Esophagus muscularis mucosa (tissue), 4 donors: ENCODE measurements at regions not wholly inside any gene's neighbourhood (a gene's known extent, or its start where the extent isn't known, plus 50 kb on each side); places are given as distances from the start of the nearest gene placed in this dataset.

Experiments
- EP300 ChIP-seq: sonication (generic); formaldehyde crosslinking; IDR thresholded peaks from one replicate; pipeline ENCODE4 v1.6.1; 2017; ENCODE audit warnings: antibody characterized with exemption
- POLR2A ChIP-seq: fragments of 450-650 bp; IDR thresholded peaks from one replicate; pipeline ENCODE4 v1.6.1; 2017; ENCODE audit warnings: antibody characterized with exemption, moderate library complexity, mild to moderate bottlenecking, low read depth
- POLR2AphosphoS5 ChIP-seq, 2 donors: sonication (generic); formaldehyde crosslinking; IDR thresholded peaks; one replicate each; pipeline ENCODE4 v1.6.1; 2017; ENCODE audit warnings: antibody characterized with exemption in 2 of 2
- TF ChIP-seq, protein P1 (sequence below), 3 experiments: fragments of 200-600 bp in 2 of 3; fragments of 450-650 bp in 1 of 3; sonication (generic) in 2 of 3; IDR thresholded peaks; one replicate each; pipeline ENCODE4 v1.5.1; 2017 to 2019; ENCODE audit warnings: antibody characterized with exemption in 3 of 3, mild to moderate bottlenecking in 2 of 3, moderate library complexity in 1 of 3

DNA sequence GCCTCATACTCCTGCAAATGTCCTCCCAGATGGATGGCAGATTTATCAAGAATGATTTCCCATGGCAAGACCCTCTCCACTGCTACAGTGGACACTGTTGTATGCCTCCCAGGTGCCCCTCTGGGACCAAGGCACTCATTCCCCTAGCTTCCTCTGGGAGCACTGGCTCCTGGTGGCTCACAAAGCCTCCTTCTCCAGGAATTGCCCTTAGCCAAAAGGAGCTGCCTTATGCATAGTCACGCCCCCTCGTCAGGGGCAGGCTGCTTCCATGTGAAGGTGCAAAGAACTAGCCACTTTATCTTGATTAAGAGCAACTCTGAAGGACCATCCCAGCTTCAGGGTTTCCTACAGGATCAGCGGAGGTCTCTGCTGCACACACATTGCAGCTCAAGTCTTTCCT lies 358.1 kb downstream of the CDK5RAP2 start:
- TF ChIP-seq, protein P1, sequence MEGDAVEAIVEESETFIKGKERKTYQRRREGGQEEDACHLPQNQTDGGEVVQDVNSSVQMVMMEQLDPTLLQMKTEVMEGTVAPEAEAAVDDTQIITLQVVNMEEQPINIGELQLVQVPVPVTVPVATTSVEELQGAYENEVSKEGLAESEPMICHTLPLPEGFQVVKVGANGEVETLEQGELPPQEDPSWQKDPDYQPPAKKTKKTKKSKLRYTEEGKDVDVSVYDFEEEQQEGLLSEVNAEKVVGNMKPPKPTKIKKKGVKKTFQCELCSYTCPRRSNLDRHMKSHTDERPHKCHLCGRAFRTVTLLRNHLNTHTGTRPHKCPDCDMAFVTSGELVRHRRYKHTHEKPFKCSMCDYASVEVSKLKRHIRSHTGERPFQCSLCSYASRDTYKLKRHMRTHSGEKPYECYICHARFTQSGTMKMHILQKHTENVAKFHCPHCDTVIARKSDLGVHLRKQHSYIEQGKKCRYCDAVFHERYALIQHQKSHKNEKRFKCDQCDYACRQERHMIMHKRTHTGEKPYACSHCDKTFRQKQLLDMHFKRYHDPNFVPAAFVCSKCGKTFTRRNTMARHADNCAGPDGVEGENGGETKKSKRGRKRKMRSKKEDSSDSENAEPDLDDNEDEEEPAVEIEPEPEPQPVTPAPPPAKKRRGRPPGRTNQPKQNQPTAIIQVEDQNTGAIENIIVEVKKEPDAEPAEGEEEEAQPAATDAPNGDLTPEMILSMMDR (IDR thresholded peaks at IDR 0.05) = no peak
- TF ChIP-seq POLR2AphosphoS5 (IDR thresholded peaks at IDR 0.05) = no peak
- no peak for TF ChIP-seq POLR2A
- no peak for TF ChIP-seq EP300
